Amniotic stem cell (primary cell): ENCODE measurements at regions not wholly inside any gene's neighbourhood (a gene's known extent, or its start where the extent isn't known, plus 50 kb on each side); places are given as distances from the start of the nearest gene placed in this dataset.
"Not testable (repeated sequence)": the region's sequence is repeated elsewhere in the genome, so short reads cannot be mapped to it uniquely, and the experiment has no call there.

ENCODE experiments used
- DNase-seq: peaks from one replicate; lab custom pipeline; 2025; lab: John Stamatoyannopoulos, UW

GRCh38 chr3:140752499-140752898 is 74.6 kb downstream of the TRIM42 start:
- DNase-seq = no peak

GRCh38 chr3:140753865-140754754 is 76.2 kb downstream of the TRIM42 start:
- no peak for DNase-seq

GRCh38 chr3:140754936-140755335 is 77.1 kb downstream of the TRIM42 start:
- no peak for DNase-seq

GRCh38 chr3:140756240-140757016 is 78.6 kb downstream of the TRIM42 start:
- no peak for DNase-seq

GRCh38 chr3:140758791-140759444 is 81.1 kb downstream of the TRIM42 start:
- DNase-seq = no peak

GRCh38 chr3:140760324-140761075 is 82.6 kb downstream of the TRIM42 start:
- DNase-seq = no peak

GRCh38 chr3:140761076-140761639 is 83.3 kb downstream of the TRIM42 start:
- DNase-seq = no peak

- DNase-seq = no peak
Measured at GRCh38 chr3:140762746-140763145, 84.9 kb downstream of the TRIM42 start.

GRCh38 chr3:140763532-140763931 is 85.7 kb downstream of the TRIM42 start:
- no peak for DNase-seq

GRCh38 chr3:140765246-140765645 is 87.4 kb downstream of the TRIM42 start:
- no peak for DNase-seq

- no peak for DNase-seq
Measured at GRCh38 chr3:140766465-140766864, 88.6 kb downstream of the TRIM42 start.

- DNase-seq = no peak
Measured at GRCh38 chr3:140767566-140767965, 89.7 kb downstream of the TRIM42 start.

- no peak for DNase-seq
Measured at GRCh38 chr3:140768941-140769340, 91.1 kb downstream of the TRIM42 start.

- DNase-seq = no peak
Measured at GRCh38 chr3:140769951-140770350, 92.1 kb downstream of the TRIM42 start.

- DNase-seq = no peak
Measured at GRCh38 chr3:140770977-140771667, 93.3 kb downstream of the TRIM42 start.

DNA sequence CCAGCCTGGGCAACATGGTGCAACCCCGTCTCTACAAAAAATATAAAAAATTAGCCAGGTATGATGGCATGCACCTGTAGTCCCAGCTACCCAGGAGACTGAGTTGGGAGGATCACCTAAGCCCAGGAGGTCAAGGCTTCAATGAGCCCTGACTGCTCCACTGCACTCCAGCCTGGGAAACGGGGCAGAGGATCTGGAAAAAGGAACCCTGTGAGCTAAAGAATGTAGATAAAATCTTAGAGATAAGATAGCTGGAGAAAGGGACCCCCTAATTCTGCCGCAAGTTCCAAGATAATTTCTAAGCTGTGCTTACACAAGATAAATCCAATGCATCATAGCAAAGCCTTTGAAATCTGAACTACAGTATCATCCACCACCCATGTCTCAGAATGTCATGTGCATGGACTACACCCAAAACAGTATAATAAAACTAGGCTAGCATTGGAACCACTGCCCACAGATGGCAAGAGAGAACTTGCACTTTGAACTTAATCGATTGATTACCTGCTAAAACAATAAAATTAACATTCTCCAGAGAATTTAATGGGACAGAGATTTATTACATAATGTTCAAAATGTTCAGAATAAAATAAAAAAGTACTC is 99.9 kb downstream of the TRIM42 start:
- DNase-seq = no peak

- no peak for DNase-seq
Measured at GRCh38 chr3:140791368-140791767, 113.5 kb downstream of the TRIM42 start.

GRCh38 chr3:140794507-140794906 is 116.6 kb downstream of the TRIM42 start:
- DNase-seq = no peak

GRCh38 chr3:140802898-140803297 is 125.0 kb downstream of the TRIM42 start:
- DNase-seq = not testable (repeated sequence)

- no peak for DNase-seq
Measured at GRCh38 chr3:140809316-140809715, 131.5 kb downstream of the TRIM42 start.
